ENCODE measurements at regions not wholly inside any gene's neighbourhood (a gene's known extent, or its start where the extent isn't known, plus 50 kb on each side); places are given as distances from the start of the nearest gene placed in this dataset.
"Not testable (repeated sequence)": the region's sequence is repeated elsewhere in the genome, so short reads cannot be mapped to it uniquely, and the experiment has no call there.

DNA sequence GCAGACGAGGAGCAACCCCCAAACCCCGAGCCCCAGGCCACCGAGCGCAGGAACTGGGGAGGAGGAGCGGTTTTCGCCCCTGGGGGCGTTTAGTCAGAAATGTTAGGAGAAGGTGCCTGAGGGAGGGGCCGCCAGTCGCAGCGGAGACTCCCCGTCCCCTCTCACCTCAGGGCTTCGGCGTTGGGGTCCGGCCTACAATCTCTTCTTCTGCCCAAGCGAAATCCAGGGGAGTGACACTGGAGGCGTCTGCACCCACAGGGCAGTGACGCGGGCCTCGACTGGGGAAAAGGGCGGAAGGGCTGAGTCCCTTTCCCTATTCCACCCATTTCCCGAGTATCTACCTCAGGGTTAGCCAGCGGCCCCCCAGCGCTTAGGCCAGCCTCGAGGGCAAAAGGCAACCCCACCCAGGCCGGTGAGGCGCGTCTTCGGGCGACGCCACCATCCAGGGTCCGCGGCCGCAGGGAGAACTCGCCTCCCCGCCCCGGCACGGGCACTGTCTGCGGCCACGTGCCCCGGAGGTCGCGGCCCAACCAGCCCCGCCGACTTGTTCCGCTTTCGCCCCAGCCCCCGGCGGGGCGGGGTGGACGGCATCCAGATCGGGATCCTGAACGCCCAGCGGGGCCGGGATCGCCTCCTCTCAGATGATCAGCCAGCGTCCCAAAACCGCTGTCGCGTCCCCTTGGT, 118.7 kb upstream of the BARHL2 start:
- no peak for DNase-seq
- Mint-ChIP-seq H3K27me3 (peaks cover 94% of the 10 kb centered on the region), H3K4me3 (no peak overlapping the region), H3K27ac (no peak overlapping the region), H3K4me1 (peaks cover 7% of the 10 kb centered on the region), H3K36me3 (no peaks in the 10 kb centered on the region), H3K9me3 (no peaks in the 10 kb centered on the region)
- CTCF ChIA-PET: interaction anchor here (1.2 kb wide), 1 partner anchor 108 kb away, joined by 3 read pairs; no protein-coding TSS in a partner anchor

DNA sequence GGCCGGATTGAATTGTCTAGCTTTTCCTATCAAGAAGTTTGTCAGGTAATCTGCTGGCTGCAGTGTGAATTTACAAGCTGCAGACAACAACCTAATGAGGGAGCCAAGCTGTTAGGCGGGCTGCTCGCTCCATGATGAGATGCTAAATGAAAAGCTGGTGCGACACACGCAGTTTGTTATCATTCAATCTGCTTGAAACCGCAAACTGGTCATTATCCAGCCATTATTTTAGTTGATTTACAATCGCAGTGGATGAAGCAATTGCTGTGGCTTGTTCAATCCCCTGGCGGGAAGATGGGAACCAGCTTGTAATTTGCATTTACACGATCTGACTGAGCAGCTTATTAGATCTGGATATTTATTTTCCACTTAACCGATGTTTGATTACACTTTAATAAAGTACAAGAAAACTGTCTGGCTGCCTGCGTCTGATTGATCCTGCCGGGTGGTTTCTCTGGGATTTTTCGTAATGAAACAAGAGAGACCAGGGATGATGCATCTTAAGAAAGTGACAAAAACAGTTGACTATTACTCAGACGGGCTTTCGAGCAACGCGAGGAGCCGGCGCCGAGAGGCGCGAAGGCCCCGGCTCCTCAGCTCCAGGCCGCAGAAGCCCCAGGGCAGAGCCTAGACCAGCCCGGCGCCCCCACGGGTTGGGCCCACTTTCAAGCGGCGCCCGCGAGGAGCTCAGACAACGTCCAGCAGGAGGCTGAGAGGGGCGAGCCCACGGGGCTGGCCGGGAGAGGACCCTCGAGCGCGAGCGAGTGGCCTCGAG, 118.0 kb upstream of the BARHL2 start:
- H3K27ac Mint-ChIP-seq: no peak overlapping the region
- H3K4me3 Mint-ChIP-seq: no peak overlapping the region
- H3K9me3 Mint-ChIP-seq: no peaks in the 10 kb centered on the region
- H3K4me1 Mint-ChIP-seq: peaks cover 7% of the 10 kb centered on the region
- peaks cover 87% of the 10 kb centered on the region for H3K27me3 Mint-ChIP-seq
- H3K36me3 Mint-ChIP-seq: no peaks in the 10 kb centered on the region
- DNase-seq: no peak
- CTCF ChIA-PET: interaction anchor here (0.8 to 1.2 kb wide), 2 partner anchors 108 to 129 kb away, joined by 3 read pairs; no protein-coding TSS in a partner anchor

DNA sequence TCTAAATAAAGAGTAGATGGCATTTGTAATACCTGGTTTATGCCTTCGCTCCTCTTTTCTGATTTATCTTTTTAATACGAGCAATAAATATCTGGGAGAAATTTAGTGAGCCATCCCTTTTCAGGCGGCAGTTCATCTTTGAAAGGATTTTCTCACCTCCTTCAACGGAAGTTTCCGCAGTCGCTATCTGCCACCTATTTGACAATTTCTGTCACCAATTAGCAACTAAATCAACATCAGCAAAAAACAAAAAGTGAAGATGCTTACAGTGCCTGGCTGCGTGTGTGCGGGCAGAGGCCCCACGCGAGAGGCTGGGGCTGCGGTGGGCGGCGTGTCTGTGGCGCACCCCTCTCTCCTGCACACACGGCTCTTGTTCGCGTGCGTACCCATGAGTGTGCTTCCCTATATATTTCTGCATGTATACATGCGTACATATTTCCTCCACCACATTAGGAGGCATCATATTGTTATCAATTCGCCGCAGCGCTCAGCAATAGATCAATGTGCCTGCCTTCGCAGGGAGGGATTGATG, 117.3 kb upstream of the BARHL2 start:
- H3K4me3 Mint-ChIP-seq: no peak overlapping the region
- peaks cover 7% of the 10 kb centered on the region for H3K4me1 Mint-ChIP-seq
- CTCF ChIA-PET: interaction anchor here (0.8 to 1.2 kb wide), 2 partner anchors 107 to 128 kb away, joined by 3 read pairs; no protein-coding TSS in a partner anchor

DNA sequence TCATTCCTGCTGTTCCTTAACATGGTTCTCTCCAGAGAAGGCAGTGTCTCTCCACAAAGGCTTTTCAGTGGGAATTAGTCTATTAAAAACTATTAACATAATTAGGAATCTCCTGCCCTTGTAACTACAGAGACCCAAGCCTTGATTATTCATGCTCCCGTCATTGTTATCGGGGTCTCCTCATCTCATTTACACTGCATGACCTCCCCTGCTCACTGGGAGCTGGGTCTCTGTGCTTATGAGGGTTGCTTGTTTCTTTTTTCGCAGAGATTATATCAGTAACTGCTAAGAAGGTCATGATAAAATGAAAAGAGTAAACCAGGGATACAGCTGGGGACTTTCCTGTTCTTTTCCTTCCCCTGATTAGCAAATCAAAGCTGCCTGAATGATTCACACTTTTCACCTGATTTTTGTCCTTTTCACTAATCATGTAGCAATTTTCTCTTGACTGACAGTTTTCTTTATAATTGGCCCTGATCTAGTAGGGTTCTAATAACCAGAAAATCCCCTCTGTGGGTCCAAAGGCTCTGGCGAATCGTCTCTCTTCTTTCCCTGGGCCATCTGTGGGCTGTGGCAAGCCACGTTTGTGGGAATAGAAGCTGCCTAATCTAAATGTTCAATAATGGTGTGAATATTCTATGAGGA, 116.5 kb upstream of the BARHL2 start:
- Mint-ChIP-seq H3K27me3 (peaks cover 72% of the 10 kb centered on the region), H3K4me3 (no peak overlapping the region), H3K36me3 (no peaks in the 10 kb centered on the region), H3K27ac (no peak overlapping the region), H3K9me3 (no peaks in the 10 kb centered on the region), H3K4me1 (peaks cover 7% of the 10 kb centered on the region)
- CTCF ChIA-PET: interaction anchor here (1.7 kb wide), 1 partner anchor 112 kb away, joined by 10 read pairs; no protein-coding TSS in a partner anchor
- no peak for DNase-seq

More for the DNA sequence above, 117.3 kb upstream of the BARHL2 start:
- Mint-ChIP-seq H3K9me3 (no peaks in the 10 kb centered on the region), H3K27me3 (peaks cover 81% of the 10 kb centered on the region), H3K36me3 (no peaks in the 10 kb centered on the region), H3K27ac (no peak overlapping the region)
- no peak for DNase-seq

DNA sequence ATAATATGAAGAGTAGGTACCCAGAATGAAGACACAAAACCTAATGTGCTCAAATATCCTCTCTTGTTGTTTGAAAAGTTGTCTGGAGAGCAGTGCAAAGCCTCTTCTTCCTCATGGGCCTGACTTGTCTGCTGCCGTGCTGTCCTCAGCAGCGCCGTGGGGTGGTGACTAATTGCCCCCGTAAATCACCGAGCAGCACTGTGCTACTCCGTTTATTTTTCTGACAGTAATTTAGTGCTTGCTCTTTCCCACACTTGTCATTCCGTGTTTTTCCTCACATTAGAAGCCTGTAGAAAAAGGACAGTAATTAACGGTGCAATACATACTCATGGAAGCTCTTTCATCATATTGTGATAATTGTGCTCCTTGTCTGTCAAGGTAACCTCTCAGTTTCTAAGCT, 114.8 kb upstream of the BARHL2 start:
- CTCF ChIA-PET: interaction anchor here (1.1 to 1.7 kb wide), 2 partner anchors 97 to 110 kb away, joined by 3 to 10 read pairs; no protein-coding TSS in a partner anchor
- peaks cover 7% of the 10 kb centered on the region for H3K4me1 Mint-ChIP-seq
- no peak overlapping the region for H3K27ac Mint-ChIP-seq
- no peaks in the 10 kb centered on the region for H3K9me3 Mint-ChIP-seq
- H3K36me3 Mint-ChIP-seq: no peaks in the 10 kb centered on the region
- DNase-seq: no peak
- H3K4me3 Mint-ChIP-seq: no peak overlapping the region
- peaks cover 65% of the 10 kb centered on the region for H3K27me3 Mint-ChIP-seq

DNA sequence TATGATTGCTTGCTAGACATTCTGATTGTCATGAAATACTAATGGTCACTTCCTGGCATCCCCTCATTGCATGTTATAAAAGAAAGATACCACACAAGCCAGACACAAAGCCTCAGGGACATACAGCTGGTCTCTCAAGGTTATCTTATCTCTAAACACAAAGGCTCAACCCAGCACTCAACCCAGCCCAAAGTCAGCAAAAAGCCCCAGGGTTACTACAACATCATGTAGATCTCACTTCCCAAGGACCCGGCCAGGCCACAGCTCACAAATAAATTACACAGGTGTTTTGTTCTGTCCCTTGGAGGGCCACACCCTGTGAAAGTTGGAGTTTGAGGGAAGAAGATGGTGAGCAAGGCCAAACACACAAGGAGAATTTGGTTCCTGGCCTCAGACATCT, 109.7 kb upstream of the BARHL2 start:
- CTCF ChIA-PET: no interaction called here
- DNase-seq: no peak
- H3K27ac Mint-ChIP-seq: no peak overlapping the region
- peaks cover 28% of the 10 kb centered on the region for H3K27me3 Mint-ChIP-seq
- H3K36me3 Mint-ChIP-seq: no peaks in the 10 kb centered on the region
- H3K4me1 Mint-ChIP-seq: no peaks in the 10 kb centered on the region
- no peak overlapping the region for H3K4me3 Mint-ChIP-seq
- H3K9me3 Mint-ChIP-seq: no peaks in the 10 kb centered on the region

DNA sequence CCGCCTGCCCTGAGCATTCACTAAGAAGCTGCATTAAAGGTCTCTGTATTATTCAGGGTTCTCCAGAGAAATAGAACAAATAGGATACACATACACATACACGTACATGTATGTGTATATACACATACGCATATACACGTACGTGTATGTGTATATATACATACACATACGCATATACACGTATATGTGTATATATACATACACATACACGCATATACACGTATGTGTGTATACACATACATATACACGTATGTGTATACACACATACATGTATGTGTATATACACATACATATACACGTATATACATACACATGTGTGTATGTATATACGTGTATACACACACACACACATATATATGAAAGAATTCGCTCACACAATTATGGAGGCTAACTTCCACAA, 108.9 kb upstream of the BARHL2 start:
- DNase-seq: no peak
- H3K4me1 Mint-ChIP-seq: no peaks in the 10 kb centered on the region
- no peak overlapping the region for H3K27ac Mint-ChIP-seq
- H3K9me3 Mint-ChIP-seq: no peaks in the 10 kb centered on the region
- H3K4me3 Mint-ChIP-seq: no peak overlapping the region
- H3K36me3 Mint-ChIP-seq: no peaks in the 10 kb centered on the region
- CTCF ChIA-PET: no interaction called here
- H3K27me3 Mint-ChIP-seq: peaks cover 22% of the 10 kb centered on the region

DNA sequence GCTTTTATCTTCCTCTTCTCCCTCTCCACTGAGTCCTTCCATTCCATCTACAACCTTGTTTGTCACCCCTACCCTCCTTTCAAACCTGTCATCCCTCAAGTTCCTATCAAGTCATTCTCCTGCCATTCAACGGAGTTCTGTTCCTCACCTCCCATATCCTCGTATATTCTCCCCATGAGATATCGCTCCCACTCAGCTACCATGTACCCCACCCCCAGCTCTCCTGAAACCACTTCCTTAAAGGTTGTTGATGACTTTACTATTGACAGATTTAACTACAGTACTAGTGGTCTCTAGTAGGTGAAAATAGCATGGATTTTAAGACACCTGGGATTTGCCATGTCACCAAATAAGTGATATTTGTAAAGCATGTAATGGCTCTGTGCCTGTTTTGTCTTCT, 107.4 kb upstream of the BARHL2 start:
- no peak overlapping the region for H3K27ac Mint-ChIP-seq
- H3K4me1 Mint-ChIP-seq: no peaks in the 10 kb centered on the region
- H3K27me3 Mint-ChIP-seq: peaks cover 19% of the 10 kb centered on the region
- H3K36me3 Mint-ChIP-seq: no peaks in the 10 kb centered on the region
- no peak for DNase-seq
- CTCF ChIA-PET: no interaction called here
- H3K4me3 Mint-ChIP-seq: no peak overlapping the region
- H3K9me3 Mint-ChIP-seq: no peaks in the 10 kb centered on the region

DNA sequence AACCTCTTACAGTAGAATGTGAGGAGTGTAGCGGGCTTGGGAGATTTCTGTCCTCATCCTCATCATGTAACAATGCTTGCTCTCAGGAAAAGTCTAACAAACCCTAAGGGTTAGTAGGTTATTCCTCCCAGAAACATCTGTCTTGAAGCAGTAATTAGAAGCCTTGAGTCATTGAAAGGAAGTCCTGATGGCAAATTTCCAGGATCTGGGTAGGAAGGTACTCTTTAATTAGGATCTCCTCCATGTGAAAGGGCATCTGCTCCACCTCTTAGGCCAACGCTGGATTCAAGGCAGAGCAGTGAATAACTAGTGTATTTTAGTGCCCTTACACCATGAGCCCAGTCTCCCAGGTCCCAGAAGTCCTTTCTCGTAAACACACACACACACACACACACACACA, 106.6 kb upstream of the BARHL2 start:
- Mint-ChIP-seq H3K9me3 (no peaks in the 10 kb centered on the region), H3K27me3 (peaks cover 19% of the 10 kb centered on the region), H3K36me3 (no peaks in the 10 kb centered on the region), H3K4me3 (no peak overlapping the region), H3K4me1 (no peaks in the 10 kb centered on the region), H3K27ac (no peak overlapping the region)
- CTCF ChIA-PET: no interaction called here
- no peak for DNase-seq

DNA sequence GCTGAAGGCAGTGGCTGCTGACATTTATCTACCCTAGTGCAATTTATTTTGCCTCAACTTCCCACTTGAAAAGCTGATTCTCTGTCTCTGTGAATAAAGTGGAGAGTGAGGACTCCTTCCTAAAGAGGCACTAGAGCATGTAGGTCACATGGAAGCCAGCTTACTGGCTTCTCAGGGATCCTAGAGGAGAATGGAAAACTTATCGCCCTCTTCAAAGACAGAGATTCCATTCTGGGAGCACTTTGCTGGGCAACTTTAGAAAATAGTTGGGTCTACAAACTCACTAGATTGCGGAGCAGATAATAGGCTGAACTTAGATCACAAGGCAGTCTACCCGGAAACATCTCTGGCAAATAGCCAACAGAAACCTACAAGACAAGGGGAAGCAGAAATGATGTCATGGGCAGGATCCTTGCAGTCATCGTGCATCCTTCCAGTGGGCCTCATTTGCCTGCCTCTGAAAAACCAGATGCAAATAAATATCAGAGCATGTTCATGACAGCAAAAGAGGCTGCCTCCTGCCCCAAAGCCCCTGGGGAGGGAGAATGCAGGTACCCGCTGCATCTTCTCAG, 104.8 kb upstream of the BARHL2 start:
- no peak for DNase-seq
- H3K36me3 Mint-ChIP-seq: no peaks in the 10 kb centered on the region
- no peaks in the 10 kb centered on the region for H3K4me1 Mint-ChIP-seq
- no peak overlapping the region for H3K27ac Mint-ChIP-seq
- H3K27me3 Mint-ChIP-seq: peaks cover 16% of the 10 kb centered on the region
- no peak overlapping the region for H3K4me3 Mint-ChIP-seq
- H3K9me3 Mint-ChIP-seq: no peaks in the 10 kb centered on the region
- CTCF ChIA-PET: no interaction called here

DNA sequence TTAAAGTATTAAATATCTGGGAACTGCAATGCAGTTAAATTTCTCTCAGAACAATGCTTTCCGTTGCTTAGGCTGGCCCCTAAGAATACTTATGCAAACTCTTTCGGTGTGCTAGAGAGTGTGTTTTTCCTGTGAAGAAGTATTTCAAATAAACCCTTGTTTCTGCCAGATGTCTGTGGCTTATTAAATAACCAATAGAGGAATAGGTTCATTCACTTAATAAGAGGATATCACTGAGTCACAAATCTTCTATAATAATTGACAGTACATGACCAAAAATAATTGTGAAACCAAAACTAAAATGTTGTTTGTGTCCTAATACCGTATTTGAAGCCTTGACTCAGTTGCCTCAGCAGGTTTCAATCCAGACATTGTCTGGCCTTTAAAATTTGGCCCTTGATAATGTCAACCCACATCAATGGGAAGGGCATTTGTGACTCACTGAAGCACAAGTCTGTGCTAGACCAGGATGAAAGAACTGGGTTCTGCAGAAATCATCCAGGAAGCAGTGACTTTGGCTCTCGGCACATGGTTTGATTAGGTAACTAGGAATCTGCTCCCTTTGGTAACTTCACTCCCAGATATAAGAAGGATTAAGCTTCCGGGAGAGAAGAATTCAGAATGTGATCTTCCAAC, 104.2 kb upstream of the BARHL2 start:
- DNase-seq: no peak
- Mint-ChIP-seq H3K27me3 (peaks cover 13% of the 10 kb centered on the region), H3K4me3 (no peak overlapping the region), H3K27ac (no peak overlapping the region), H3K36me3 (no peaks in the 10 kb centered on the region), H3K9me3 (no peaks in the 10 kb centered on the region), H3K4me1 (no peaks in the 10 kb centered on the region)
- CTCF ChIA-PET: no interaction called here

DNA sequence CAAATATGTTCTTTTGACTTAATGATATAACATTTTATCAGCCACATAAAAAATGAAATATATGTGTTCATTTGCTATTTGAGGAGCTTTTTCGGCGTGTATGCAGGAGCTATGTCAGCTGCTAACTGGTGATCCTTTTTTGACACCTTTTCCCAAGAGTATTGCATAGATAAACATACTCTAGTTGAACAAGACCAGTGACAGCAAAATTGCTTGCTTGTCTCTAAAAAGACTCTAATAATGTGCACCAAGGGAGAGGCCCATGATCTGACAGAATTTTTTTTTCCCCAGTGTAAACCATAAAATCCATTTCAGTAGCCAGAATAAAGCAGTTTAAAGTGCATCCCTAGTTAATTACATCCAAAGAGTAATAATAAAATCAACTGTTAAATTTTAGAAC, 103.6 kb upstream of the BARHL2 start:
- Mint-ChIP-seq H3K4me3 (no peak overlapping the region), H3K27me3 (peaks cover 17% of the 10 kb centered on the region), H3K9me3 (no peaks in the 10 kb centered on the region), H3K4me1 (no peaks in the 10 kb centered on the region), H3K36me3 (no peaks in the 10 kb centered on the region), H3K27ac (no peak overlapping the region)
- CTCF ChIA-PET: no interaction called here
- no peak for DNase-seq

DNA sequence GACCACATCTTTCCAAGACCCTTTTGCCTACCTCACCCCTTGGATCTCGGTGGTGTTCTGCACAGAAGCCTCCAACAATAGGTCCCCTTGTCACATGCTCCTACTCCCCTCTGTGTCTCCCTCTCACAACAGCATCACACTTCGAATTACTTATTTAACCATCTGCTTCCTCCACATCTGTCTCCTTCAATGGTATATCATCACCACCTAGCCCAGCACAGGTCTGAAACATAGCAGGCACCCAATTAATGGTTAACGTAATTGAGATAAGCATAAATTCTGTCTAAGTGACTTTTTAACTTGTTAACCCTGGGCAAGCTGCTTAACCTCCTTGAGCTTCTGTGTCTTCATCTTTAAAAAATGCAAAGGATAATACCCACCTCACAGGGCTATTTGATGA, 100.3 kb upstream of the BARHL2 start:
- Mint-ChIP-seq H3K4me1 (no peaks in the 10 kb centered on the region), H3K27ac (no peak overlapping the region), H3K4me3 (no peak overlapping the region), H3K27me3 (peaks cover 9% of the 10 kb centered on the region), H3K9me3 (no peaks in the 10 kb centered on the region), H3K36me3 (no peaks in the 10 kb centered on the region)
- CTCF ChIA-PET: no interaction called here
- no peak for DNase-seq

DNA sequence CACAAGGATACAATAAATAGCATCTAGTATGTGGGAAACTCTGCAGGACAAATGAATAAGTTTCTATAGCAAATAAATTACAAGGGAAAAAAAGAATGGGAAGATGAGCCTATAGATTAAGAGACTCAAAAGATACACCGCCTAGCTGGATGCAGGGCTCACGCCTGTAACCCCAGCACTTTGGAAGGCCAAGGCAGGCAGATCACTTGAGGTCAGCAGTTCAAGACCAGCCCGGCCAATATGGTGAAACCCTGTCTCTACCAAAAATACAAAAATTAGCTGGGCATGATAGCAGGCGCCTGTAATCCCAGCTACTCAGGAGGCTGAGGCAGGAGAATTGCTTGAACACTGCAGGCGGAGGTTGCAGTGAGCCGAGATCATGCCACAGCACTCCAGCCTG, 95.1 kb upstream of the BARHL2 start:
- H3K9me3 Mint-ChIP-seq, DNase-seq, H3K27me3 Mint-ChIP-seq, H3K36me3 Mint-ChIP-seq, H3K27ac Mint-ChIP-seq, CTCF ChIA-PET, H3K4me3 Mint-ChIP-seq, H3K4me1 Mint-ChIP-seq: not testable (repeated sequence)

Measured in activated naive CD4-positive, alpha-beta T cell treated with anti-CD3 and anti-CD28 coated beads, Interleukin-2, amount 10 ng/mL, durations not matched to agents 7 days and 5 days (primary cell).